ENCODE measurements at regions not wholly inside any gene's neighbourhood (a gene's known extent, or its start where the extent isn't known, plus 50 kb on each side); places are given as distances from the start of the nearest gene placed in this dataset.

DNA sequence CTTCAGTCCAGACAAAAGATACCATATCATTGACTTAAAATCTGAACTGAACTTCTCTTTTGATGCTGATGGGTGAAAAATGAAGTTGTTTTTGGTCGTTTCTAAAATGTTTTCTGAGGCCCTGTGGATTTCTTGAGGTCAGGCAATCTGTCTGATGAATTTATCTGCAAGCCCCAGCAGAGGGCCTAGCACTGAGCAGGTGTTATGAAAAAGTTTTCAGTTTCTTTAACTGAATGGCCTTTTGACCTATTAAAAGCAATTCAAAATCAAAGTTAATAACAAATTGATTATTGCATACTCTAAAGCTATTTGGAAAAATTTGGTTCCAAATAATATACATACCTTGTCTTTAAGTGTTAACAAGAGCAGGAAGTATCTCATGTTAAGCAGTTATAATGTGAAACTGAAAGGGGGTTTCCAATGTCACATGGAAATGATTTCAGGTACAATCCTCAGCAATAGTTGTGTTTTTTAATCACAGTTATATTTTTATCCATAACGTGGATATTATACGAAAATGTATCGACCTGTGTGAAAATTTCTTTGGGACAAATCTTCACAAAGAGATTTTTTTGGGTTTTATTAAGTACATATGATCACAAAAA lies 285.0 kb downstream of the SPANXN1 start:
- no peaks in the 10 kb centered on the region for H3K4me1 ChIP-seq (ENCODE audit: insufficient read depth, low read length)
- in situ Hi-C loops (cut with HindIII; ENCODE audit: extremely low pct_ligation_motif_present, low pct_unique_long_range_greater_than_20kb) (no loop called here), intact Hi-C loops (cut with micrococcal nuclease; ENCODE audit: unreplicated experiment) (no loop called here)
- FAIRE-seq (no peak), DNase-seq (ENCODE audit: low spot score) (no peak), ATAC-seq (no peak)
- no peaks in the 10 kb centered on the region for H3K36me3 ChIP-seq (replicated peaks in 1 of 2; ENCODE audit: control insufficient read depth in 1 of 2, insufficient read depth in 2 of 2, low read length in 2 of 2)
- H2AFZ ChIP-seq (ENCODE audit: low read length) = no peak overlapping the region
- WGBS (ENCODE audit: low lambda C conversion rate) = 1% methylated on average over 4 of the region's 4 CpGs
- ChIA-PET POLR2A (no interaction called here), CTCF (ENCODE audit: low intra/inter-chr PET ratio, low total read pairs) (no interaction called here)
- no TSS peak for BruUV-seq (replicated peaks)
- H4K20me1 ChIP-seq (ENCODE audit: insufficient read depth, low read length) = no peaks in the 10 kb centered on the region
- no peak overlapping the region for H3K4me2 ChIP-seq (ENCODE audit: low read depth, low read length)
- TF ChIP-seq, protein P1, sequence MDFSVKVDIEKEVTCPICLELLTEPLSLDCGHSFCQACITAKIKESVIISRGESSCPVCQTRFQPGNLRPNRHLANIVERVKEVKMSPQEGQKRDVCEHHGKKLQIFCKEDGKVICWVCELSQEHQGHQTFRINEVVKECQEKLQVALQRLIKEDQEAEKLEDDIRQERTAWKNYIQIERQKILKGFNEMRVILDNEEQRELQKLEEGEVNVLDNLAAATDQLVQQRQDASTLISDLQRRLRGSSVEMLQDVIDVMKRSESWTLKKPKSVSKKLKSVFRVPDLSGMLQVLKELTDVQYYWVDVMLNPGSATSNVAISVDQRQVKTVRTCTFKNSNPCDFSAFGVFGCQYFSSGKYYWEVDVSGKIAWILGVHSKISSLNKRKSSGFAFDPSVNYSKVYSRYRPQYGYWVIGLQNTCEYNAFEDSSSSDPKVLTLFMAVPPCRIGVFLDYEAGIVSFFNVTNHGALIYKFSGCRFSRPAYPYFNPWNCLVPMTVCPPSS (IDR thresholded peaks at IDR 0.05) = no peak
- no peak for TF ChIP-seq ZNF235 (CRISPR knock-in tag; IDR thresholded peaks at IDR 0.05; ENCODE audit: borderline replicate concordance)
- no peak for TF ChIP-seq FOXK1 (CRISPR knock-in tag; IDR thresholded peaks at IDR 0.05; ENCODE audit: borderline replicate concordance, low read depth)
- TF ChIP-seq, protein P2, sequence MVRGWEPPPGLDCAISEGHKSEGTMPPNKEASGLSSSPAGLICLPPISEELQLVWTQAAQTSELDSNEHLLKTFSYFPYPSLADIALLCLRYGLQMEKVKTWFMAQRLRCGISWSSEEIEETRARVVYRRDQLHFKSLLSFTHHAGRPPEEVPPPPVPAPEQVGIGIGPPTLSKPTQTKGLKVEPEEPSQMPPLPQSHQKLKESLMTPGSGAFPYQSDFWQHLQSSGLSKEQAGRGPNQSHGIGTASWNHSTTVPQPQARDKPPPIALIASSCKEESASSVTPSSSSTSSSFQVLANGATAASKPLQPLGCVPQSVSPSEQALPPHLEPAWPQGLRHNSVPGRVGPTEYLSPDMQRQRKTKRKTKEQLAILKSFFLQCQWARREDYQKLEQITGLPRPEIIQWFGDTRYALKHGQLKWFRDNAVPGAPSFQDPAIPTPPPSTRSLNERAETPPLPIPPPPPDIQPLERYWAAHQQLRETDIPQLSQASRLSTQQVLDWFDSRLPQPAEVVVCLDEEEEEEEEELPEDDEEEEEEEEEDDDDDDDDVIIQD (CRISPR knock-in tag; IDR thresholded peaks at IDR 0.05; ENCODE audit: low read depth) = no peak
- TF ChIP-seq, protein P3, sequence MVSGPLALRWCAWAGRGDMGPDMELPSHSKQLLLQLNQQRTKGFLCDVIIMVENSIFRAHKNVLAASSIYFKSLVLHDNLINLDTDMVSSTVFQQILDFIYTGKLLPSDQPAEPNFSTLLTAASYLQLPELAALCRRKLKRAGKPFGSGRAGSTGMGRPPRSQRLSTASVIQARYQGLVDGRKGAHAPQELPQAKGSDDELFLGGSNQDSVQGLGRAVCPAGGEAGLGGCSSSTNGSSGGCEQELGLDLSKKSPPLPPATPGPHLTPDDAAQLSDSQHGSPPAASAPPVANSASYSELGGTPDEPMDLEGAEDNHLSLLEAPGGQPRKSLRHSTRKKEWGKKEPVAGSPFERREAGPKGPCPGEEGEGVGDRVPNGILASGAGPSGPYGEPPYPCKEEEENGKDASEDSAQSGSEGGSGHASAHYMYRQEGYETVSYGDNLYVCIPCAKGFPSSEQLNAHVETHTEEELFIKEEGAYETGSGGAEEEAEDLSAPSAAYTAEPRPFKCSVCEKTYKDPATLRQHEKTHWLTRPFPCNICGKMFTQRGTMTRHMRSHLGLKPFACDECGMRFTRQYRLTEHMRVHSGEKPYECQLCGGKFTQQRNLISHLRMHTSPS (CRISPR knock-in tag; IDR thresholded peaks at IDR 0.05; ENCODE audit: low read depth) = no peak
- TF ChIP-seq KDM5A (IDR thresholded peaks at IDR 0.05; ENCODE audit: borderline replicate concordance, low read length) = no peak
- TF ChIP-seq ZNF556 (CRISPR knock-in tag; IDR thresholded peaks at IDR 0.05; ENCODE audit: borderline replicate concordance) = no peak
- TF ChIP-seq, protein P4, sequence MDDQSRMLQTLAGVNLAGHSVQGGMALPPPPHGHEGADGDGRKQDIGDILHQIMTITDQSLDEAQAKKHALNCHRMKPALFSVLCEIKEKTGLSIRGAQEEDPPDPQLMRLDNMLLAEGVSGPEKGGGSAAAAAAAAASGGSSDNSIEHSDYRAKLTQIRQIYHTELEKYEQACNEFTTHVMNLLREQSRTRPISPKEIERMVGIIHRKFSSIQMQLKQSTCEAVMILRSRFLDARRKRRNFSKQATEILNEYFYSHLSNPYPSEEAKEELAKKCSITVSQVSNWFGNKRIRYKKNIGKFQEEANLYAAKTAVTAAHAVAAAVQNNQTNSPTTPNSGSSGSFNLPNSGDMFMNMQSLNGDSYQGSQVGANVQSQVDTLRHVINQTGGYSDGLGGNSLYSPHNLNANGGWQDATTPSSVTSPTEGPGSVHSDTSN (CRISPR knock-in tag; IDR thresholded peaks at IDR 0.05; ENCODE audit: borderline replicate concordance) = no peak
- no peak for TF ChIP-seq RARA (CRISPR knock-in tag; IDR thresholded peaks at IDR 0.05)
- no peak for TF ChIP-seq ARNT (IDR thresholded peaks at IDR 0.05)
- TF ChIP-seq, protein P5, sequence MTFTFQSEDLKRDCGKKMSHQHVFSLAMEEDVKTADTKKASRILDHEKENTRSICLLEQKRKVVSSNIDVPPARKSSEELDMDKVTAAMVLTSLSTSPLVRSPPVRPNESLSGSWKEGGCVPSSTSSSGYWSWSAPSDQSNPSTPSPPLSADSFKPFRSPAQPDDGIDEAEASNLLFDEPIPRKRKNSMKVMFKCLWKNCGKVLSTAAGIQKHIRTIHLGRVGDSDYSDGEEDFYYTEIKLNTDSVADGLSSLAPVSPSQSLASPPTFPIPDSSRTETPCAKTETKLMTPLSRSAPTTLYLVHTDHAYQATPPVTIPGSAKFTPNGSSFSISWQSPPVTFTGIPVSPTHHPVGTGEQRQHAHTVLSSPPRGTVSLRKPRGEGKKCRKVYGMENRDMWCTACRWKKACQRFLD (CRISPR knock-in tag; IDR thresholded peaks at IDR 0.05; ENCODE audit: borderline replicate concordance) = no peak
- no peak overlapping the region for H3K9ac ChIP-seq (ENCODE audit: insufficient read depth, low read depth, low read length)
- H3K4me3 ChIP-seq (replicated peaks in 1 of 3; ENCODE audit: insufficient read depth in 1 of 3, low read depth in 2 of 3, low read length in 3 of 3) = no peak overlapping the region
- H3K79me2 ChIP-seq (ENCODE audit: insufficient read depth, low read length) = no peaks in the 10 kb centered on the region
- peaks cover 43% of the 10 kb centered on the region; the same call in 1 of the 2 replicates for H3K9me3 ChIP-seq (ENCODE audit: low read length)
- no peaks in the 10 kb centered on the region for H3K27me3 ChIP-seq (ENCODE audit: control insufficient read depth in 1 of 2, insufficient read depth in 2 of 2, low read length in 2 of 2)
- H3K27ac ChIP-seq (ENCODE audit: extremely low read length, insufficient read depth, low read length) = no peak overlapping the region

All from HepG2 (cell line).